ENCODE measurements at regions not wholly inside any gene's neighbourhood (a gene's known extent, or its start where the extent isn't known, plus 50 kb on each side); places are given as distances from the start of the nearest gene placed in this dataset.

DNA sequence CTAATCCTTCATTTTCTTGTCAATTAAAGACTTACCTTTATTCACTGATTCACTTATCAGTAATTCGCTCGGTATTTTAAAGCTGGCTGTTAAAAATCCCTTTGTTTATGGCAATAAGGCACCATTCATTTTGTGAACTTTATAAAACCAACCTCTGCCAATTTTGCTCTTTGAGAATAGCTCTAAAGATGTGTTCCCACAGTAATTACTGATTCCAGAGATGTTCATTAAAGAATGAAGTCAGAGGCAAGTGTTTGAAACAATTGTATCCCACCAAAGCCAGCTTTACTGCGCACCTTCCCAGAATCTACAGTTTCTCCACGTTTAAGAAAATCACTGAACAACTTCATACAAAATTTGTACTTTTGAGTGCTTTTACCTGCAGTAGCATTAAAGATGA lies 424.5 kb downstream of the USP25 start:
- intact Hi-C loops (cut with DNase I), result no loop called here
- ATAC-seq (ENCODE audit: poor library complexity) (no peak), DNase-seq (no peak)

DNA sequence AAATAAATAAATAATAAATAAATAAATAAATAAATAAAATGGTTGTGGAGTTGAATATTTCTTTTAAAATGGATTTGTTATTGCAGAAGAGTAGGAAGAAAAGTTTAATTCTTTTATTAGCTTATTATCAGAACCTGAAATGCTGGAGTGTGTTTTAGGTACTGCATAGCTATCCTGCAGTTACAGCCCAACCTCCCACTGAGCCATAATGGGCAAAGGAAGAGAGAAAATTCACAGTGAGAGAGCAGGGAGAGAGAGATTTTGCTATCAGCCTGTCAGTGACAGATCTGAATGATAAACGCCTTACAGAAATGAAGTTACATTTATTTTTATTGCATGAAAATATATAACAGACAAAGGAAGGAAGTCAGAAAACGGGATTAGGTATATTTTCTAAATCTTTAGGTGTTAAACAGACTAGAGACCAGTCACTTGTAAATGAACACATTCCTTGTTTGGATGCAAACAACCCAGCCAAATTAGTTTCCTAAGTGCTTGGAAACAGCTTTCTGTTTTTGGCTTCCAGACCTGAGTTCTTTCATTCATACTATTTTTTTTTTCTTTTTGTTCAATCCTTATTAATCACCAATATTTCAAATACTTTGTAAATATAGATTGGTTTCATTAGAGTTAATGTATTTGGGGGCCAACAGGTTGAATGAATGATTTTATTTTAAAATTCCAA lies 425.3 kb downstream of the USP25 start:
- intact Hi-C loops (cut with DNase I), result no loop called here
- ATAC-seq (ENCODE audit: poor library complexity) (no peak), DNase-seq (no peak)

DNA sequence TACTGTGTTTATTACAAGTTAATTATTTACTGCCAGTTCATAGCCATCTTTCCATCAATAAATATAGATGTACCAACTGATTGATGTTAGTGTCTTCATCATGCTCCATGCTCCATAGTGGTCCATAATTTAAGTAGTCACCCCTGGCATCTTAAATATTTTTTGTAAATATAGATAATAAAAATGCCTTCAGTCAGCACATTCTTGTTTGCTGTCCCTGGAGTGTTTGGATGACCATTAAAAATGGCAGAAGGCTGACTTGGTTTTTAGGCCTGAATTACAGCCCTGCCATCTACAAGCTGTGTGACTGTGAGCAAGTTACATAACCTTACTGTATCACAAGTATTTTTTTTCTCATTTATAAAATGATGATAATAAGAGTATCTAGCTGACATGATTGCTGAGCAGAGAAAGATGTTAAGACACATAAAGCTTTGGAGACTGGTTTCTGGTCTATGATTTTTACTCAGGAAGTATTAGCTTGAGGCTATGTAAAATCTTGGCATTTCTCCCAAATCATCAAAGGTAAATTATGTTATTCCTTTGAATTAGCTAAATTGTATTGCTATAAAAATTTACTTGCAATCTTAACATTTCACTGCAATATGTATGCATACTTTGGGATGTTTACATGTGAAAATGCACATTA lies 427.2 kb downstream of the USP25 start:
- ATAC-seq (ENCODE audit: poor library complexity) (no peak), DNase-seq (no peak)
- intact Hi-C loops (cut with DNase I), result no loop called here

DNA sequence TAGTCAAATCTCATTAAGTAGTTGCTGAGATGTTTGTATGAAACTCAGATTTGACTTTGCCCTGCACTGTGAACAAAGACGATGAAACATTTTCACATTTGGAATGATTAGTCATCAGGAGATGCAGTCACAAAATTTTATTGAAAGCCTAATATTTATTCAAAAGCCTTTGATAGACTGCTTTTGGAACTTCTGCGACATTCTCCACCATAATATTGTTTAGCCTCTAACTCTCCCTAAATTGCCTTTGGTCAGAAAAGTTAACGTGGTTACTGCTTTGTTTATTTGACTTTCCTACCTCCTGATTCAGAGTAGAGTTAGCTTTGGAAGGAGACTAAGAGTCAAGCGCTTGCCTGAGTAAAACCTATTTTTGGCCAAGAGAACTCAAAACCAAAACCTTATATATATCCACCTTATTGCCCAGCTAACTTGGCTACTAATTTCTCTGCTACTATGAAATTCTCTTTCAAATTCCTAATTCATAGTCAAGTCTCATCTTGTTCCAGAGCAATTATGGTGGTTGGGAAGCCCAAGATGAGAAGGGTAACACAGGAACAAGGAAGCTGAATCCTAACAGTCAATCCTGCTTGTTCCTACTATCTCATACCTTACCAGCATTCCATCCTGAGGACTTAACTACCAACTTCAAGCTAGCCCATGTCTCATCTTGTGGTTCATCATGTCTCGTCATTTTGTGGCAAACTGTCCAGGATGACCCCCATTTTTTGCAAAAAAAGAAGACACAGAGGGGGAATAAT lies 429.6 kb downstream of the USP25 start:
- intact Hi-C loops (cut with DNase I), result no loop called here
- DNase-seq, result no peak
- ATAC-seq (ENCODE audit: poor library complexity), result no peak

DNA sequence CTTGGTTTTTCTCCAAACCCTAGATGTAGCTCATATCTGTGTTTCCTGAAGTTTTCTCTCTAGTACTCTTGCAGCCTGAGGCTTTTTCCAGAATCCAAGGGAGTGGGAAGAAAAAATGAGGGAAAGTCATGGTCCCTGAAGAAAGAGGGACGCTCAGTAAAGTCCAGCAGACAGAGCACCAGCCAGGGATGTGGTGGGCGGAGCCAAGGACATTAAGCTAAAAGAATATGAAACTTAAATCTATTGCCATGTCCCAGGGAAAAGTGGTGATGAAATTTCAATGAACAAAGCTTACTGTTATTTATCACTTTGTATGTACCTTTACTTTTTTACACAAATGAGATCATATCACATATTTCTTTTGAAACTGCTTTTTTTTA lies 430.2 kb downstream of the USP25 start:
- ATAC-seq (ENCODE audit: poor library complexity) (no peak), DNase-seq (no peak)
- intact Hi-C loops (cut with DNase I), result no loop called here

DNA sequence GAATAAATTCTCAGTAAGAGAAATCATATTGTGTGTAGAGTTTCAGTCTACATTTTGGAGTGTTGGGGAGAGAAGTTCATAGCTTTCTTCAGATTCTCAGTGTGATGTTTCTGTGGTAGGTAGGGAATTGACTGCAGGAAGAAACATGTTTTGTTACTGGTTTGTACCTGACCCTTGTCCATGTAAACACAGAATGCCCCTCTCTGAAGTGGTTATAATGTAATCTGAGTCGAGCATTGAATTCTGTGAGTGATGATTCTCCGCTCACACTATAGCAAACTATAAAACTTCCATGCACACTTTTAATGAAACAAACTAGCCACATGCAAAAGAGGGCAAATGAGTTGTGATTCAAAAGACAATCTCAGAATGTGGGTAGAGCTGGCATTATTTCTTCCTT lies 433.2 kb downstream of the USP25 start:
- no peak for DNase-seq
- intact Hi-C loops (cut with DNase I), result no loop called here
- ATAC-seq (ENCODE audit: poor library complexity), result no peak

DNA sequence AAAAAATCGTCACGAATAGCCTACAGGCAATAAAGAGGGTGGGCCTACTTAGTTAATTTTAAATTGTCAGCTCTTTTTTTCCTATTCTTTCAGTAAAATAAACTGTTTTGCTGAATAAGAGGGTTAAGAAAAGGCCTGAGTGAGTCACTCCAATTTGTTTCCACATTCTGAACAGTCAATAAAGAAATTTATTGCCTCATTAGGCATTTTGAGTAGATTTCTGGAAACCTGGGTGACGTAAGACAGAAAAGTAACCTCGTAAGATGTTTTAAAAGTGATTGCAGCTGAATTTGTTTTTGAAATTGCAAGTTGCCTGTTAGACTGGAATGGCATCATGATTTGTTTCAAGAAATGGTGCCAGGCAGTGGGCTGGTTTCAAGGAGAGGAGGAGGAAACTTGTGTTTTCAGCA lies 439.3 kb downstream of the USP25 start:
- DNase-seq (no peak), ATAC-seq (ENCODE audit: poor library complexity) (no peak)
- intact Hi-C loops (cut with DNase I), result no loop called here

DNA sequence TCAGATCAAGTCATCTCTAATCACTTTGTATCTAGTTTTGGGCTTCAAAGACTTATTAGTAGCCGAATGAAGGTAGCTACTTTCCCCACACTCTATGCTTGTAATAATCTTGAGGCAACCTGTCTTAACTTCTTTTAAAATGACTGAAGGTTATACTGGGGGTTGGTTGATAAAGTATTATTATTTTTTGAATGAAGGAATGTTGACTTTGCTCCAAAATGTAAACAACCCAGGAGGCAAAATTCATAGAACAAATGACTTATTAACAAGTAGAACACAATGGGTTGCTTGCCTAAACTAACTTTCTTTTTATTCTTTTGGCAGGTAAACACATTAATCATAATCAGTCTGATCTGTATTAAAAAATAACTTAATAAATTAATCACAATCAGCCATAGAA lies 440.0 kb downstream of the USP25 start:
- DNase-seq (no peak), ATAC-seq (ENCODE audit: poor library complexity) (no peak)
- intact Hi-C loops (cut with DNase I), result no loop called here

DNA sequence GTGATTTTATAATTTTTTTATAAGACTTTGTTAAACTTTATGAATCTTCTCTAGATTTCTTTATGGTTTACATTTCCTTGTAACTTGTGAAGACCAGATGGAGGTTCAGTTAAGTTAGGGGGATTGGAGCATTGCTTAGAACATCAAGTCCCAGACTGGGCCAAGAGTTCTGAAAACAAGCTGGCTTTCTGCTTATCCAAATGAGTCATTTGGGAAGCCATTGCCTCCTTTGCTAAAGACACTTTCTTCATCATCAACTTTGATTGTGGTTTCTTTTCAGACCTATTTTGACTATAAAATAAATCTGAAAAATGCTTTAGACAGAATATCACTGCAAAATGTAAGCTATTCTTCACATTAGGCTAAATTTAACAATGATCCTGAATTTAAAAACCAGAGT lies 446.8 kb downstream of the USP25 start:
- ATAC-seq (ENCODE audit: poor library complexity), result no peak
- no peak for DNase-seq
- intact Hi-C loops (cut with DNase I), result no loop called here

DNA sequence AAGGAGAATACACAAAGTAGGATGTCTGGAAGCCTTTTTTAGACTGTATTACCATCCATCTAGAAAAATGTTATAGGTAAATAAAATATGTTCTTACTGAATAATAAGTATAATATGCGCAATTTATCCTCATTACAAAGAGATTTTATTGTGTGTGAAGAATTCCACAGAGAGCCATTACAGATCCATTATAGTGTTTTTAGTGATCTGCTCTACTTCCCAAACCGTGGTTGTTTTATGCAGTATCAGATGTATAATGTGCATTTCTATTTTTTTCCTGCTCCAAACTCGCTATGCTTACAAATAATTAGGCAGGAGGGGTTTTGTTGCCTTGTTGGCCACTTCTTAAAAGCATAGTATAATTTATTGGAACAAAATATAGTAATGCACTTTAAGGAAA lies 447.8 kb downstream of the USP25 start:
- intact Hi-C loops (cut with DNase I), result no loop called here
- ATAC-seq (ENCODE audit: poor library complexity) (no peak), DNase-seq (no peak)

DNA sequence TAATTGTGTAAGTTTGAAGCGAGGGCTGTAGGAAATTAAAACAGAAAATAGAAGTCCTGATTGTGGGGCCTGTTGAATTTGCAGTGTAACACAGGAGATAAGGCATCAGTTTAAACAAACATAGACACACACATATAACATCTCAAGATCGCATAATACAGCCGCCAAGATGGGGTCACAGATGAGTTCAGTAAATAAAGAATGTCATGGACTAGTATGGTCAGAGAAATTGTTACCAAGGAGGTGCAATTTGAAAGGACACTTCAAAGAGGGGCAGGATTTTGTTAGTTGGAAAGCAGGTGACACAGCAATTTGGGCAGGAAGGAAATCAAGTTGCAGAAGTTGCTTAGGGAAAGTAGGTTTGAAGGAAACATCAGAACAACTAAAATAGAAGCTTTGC lies 450.0 kb downstream of the USP25 start:
- DNase-seq, result no peak
- ATAC-seq (ENCODE audit: poor library complexity), result no peak
- intact Hi-C loops (cut with DNase I), result no loop called here

DNA sequence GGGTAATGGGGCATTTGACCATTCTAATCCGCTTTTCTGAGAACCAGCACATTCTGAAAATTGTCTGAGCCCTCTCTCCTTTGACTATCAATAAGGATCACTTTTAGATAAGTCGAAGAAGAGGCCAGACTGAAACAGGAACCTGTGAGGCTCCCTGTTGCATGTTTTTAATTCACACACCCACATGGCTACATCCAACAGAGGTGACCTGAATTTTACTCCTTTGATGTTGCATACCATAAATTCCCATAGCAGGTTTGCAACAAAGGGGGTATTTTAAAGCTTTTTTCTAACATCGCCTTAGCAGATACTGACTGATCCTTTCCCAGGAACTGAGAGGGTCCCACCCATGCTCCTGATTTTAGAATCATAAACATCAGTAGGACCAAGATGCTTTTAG lies 450.8 kb downstream of the USP25 start:
- DNase-seq (no peak), ATAC-seq (ENCODE audit: poor library complexity) (no peak)
- intact Hi-C loops (cut with DNase I), result no loop called here

DNA sequence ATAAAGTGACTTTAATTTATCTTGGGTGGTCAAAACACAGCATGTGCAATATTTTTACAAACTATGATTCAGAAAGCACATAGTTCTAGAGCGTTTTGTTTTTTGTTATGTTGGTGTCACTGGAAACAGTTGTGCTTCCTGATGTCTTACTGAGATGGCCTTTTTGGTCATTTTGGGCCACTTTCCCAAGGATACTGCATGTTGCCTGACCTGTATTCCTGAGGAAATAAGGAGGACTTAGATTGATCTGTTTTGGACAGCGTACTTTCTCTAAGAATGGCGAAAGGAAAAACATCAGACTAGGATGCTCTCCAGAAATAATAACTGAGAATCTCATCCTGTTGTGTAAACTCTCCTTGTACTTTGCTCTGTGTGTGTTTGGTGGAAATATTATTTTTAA lies 451.2 kb downstream of the USP25 start:
- ATAC-seq (ENCODE audit: poor library complexity), result no peak
- intact Hi-C loops (cut with DNase I), result no loop called here
- DNase-seq, result no peak

DNA sequence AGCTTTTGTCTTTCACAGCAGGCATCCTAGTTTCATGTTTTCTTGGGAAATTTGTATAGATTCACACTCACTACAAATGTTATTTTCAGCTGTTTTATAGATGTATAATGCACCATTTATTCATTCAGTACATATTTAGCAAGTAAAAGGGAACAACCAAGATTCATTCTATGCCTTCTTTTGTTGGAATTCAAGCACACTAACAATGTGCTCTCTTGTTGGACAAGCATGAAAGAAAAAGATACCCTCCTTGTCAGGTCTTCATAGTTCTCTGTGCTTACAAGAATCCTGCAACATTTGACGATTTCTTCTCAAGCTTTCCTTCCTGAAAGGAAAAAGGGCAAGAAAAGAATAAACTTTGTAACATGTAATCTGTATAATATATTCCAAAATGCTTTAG lies 456.0 kb downstream of the USP25 start:
- no peak for DNase-seq
- no peak for ATAC-seq (ENCODE audit: poor library complexity)
- intact Hi-C loops (cut with DNase I), result no loop called here

DNA sequence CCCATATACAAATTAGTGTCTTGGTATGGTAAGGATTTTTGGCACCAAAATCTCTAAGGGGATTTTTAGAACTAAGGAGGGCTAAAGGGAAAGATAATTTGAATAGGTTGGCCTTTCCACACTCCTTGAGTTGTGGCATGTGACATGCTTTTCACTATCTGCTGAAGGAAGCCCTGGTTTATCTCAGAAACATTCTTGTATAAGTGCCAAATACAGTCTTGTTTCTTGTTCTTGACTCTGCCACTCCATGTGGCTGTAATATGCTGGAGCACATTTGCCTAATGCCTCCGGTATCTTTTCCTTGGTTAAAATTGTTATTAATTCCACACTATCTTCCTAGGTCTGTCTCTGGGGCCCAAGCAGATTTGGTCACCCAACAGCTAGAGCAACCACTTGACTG lies 457.0 kb downstream of the USP25 start:
- DNase-seq (no peak), ATAC-seq (ENCODE audit: poor library complexity) (peak; percentile 22)
- intact Hi-C loops (cut with DNase I), result no loop called here

DNA sequence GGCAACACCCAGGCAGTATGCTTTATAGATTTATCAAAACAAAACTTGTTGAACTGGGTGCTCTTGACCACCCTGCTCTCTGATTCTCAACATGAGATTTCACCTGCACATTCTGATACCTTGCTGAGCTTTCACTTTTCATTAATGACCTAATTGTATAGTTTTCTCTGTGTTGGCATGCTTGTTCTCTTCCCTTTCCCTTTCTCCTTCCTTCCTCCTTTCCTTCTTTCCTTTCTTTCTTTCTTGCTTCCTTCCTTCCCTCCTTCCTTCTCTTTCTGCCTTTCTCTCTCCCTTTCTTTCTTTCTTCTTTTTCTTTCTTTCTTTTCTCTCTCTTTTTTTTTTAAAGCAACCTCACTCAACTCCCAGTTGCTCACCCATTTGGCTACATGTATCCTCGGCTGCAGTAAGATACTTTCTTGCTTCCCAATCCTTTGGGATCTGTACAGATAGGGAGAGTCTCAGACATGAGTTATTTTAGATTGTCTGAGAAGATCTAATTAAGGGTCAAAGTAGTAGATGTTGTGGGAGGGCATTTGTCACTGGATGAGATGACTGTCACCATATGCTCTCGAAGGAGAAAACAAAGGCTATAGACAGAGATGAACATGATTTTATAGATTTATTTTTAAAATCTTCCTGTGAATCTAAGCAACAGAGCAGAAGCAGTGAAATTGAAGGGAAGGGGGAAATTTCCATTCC lies 458.0 kb downstream of the USP25 start:
- intact Hi-C loops (cut with DNase I), result no loop called here
- DNase-seq (no peak), ATAC-seq (ENCODE audit: poor library complexity) (no peak)

DNA sequence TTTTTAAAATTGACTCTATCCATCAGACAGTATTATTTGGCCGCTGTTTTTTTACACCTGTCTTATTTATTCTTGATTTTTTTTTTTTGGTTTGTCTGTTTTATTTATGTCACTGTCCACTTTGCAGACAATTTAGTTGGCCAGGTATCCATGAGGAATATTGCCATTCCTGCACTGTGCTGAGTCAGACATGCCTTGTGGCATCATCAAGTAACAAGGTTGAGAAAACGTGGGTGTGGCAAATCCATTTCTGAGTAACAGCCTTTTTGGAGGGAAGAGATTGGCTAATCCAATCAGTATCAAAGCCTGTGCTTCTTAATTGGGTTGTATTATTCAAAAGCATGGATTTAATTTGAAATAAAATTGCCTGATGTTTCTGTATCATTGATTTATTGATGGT lies 463.1 kb downstream of the USP25 start:
- no peak for DNase-seq
- ATAC-seq (ENCODE audit: poor library complexity), result no peak
- intact Hi-C loops (cut with DNase I), result loop anchor here (10.0 kb wide), 1 partner anchor 142 kb away; no protein-coding TSS in a partner anchor

DNA sequence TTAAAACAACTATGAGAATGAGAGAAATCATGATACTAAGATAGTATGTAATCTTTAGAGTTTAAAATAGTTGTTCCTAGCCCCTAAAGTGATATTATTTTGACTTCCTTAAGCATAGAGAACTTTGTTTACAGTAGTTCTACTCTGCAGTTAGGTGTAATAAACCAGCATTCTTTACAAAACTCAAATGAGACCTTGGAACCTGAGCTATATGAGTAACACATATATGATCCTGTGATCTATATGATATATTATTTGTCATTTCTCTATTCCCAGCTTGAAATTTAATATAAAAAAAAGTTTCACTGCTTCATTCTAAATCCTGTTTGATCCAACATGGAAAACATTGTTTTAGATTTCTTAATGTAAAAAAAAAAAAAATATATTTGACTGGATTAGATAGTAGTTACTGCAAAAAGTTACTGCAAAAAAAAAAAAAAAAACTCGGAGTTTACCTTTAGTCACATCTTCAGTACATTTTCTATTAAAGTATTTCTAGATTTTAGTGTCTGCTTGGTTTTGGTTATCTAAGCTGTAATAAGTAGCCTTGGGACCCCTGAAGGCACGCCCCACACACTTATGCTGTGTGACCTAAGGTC lies 463.8 kb downstream of the USP25 start:
- DNase-seq (no peak), ATAC-seq (ENCODE audit: poor library complexity) (no peak)
- intact Hi-C loops (cut with DNase I), result loop anchor here (10.0 kb wide), 1 partner anchor 141 kb away; no protein-coding TSS in a partner anchor
